ENCODE measurements at regions not wholly inside any gene's neighbourhood (a gene's known extent, or its start where the extent isn't known, plus 50 kb on each side); places are given as distances from the start of the nearest gene placed in this dataset.
"Not testable (repeated sequence)": the region's sequence is repeated elsewhere in the genome, so short reads cannot be mapped to it uniquely, and the experiment has no call there.

DNA sequence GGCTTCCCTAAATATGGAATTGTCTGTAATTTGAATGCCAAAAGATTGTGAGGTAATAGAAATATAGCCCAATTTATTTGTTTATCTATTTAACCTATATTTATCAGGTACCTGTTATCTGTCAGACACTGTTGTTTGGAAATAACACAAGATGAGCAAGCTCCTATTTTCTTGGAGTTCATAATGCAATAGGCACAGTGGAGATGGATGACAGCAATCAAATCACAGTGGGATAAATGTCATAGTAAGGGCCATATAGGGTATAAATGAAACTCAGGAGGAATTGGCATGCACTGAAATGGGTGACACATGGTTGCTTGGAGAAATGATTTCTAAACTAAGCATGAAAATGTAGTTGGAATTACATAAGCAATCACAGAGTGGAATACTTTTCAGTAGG, 761.8 kb upstream of the MBL2 start:
- DNase-seq (ENCODE audit: low spot score): no peak

DNA sequence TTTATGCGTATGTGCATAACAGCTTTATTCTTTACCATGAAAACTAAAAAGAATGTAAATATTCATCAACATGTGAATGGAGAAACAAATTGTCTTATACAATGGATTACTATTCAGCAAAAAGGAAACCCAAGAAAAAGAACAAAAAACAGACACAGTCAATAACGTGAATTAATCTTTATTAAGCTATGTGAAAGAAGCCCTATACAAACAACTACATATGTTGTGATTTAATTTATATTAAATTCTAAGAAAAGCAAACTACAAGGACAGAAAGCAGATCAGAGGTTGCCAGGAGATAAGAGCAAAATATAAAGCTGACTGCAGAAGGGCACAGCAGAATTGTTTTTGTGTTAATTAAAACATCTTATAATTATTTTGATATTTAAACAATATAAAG, 756.4 kb upstream of the MBL2 start:
- no peak for DNase-seq (ENCODE audit: low spot score)

DNA sequence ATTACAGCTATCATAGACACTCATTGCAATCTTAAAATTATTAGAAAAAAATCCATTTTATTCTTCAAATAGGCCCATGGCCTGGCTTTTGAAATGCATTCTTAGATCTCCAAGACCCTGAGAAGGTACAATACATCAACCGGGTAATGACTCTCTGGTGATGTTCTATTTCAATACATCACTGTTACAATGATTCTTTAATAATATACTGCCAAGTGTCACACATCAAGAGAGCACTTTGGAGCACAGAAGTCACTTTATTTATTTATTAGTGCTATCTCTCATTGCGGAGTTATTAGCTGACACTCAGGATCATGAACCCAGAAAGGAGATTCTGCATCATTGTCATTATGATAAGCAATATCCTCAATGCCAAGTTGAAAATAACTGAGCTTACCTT, 748.5 kb upstream of the MBL2 start:
- no peak for DNase-seq (ENCODE audit: low spot score)

DNA sequence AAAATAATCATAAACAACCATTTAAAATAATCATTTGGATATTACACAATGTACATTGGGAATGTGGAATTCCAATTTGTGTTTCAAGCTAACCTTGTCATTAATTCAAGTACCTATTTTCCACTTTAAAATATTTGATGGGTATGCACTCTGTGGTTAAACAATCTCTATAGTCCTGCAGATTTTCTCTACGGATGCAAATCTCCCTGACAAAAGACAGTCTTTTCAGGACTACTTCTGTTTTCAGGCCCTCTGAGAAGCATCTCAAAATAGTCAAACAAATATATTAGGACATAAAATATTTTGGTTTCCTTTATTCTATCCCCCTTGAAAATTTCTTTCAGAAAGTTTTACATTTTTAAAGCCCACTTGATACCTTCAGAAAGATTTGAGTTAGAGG, 735.6 kb upstream of the MBL2 start:
- DNase-seq (ENCODE audit: low spot score): no peak

DNA sequence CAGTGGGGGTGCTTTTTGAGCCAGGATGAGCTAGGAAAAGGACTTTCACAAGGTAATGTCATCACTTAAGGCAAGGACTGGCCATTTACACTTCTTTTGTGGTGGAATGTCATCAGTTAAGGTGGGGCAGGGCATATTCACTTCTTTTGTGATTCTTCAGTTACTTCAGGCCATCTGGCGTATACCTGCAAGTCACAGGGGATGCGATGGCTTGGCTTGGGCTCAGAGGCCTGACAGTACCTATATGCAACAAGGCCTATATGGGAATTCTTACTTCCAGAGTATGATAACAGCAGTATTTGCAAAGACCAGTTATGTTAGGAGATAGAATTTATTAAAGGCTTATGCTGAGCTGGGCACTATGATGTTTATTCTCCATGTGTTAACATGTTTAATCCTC, 731.9 kb upstream of the MBL2 start:
- DNase-seq (ENCODE audit: low spot score): not testable (repeated sequence)

DNA sequence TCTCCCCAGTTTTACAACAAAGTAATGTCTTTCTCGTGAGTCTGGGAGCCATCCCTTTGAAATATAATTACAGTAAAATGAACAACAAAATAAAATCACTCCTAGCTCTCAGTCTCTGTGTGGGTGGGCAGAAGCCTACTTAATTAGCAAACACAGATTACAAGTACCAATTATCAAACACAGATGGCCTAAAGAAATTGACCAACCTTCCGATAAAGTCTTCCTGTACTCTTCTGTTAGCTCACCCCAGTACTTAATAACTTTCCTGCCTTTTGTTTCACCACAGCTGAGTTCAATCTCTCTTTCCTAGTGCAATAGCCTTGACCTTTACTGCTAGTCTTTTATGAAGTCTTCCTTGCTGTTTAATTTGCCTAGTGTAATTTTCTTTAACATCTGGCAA, 719.2 kb upstream of the MBL2 start:
- no peak for DNase-seq (ENCODE audit: low spot score)

DNA sequence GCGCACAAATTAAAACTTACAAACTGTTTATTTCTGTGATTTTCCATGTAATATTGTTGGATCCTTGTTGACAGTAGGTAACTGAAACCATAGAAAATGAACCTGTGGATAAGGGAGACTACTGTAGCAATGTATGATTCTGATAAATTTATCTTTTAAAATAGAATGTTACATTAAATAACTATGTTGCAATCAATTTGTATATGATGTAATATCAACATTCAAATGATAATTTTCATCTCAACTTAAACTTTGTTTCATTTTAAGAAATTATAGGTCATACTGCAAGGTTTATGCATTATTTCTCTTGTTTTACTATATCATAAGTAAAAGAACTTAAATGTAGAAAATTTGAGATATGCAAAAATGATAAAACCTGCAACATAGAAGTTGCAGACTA, 718.0 kb upstream of the MBL2 start:
- DNase-seq (ENCODE audit: low spot score): no peak

DNA sequence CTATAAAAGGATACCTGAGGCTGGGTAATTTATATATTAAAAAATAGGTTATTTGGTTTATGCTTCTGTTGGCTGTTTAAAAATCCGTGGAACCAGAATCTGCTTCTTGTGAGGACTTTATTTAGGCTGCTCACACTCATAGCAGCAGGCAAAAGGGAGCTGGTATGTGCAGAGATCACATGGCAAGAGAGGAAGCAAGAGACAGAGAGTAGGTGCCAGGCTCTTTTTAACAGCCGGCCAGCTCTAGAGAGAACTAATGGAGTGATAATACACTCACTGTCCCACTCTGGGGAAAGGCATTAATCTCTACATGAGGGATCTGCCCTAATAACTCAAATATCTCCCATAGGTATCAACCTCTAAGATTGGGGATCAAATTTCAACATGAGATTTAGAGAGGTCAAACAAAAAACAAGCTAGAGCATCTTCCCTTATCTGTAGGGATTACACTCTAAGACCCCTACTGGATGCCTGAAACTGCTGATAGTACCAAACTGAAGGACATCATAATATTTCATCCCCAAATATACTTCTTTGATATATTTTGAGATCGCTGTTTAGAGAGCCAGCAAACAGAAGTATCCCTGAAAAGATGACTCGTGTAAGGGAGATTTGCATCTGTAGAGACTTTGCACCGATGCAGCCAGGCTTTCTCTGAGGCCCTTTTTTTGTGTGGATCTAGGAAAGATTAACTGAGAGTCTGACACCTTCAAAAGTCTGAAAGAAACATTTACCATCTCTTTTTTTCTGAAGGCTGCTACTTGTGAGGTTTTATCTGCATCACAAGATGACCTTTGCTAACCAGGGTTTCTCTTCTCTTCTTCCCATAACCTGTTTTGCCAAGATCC, 717.0 kb upstream of the MBL2 start:
- no peak for DNase-seq (ENCODE audit: low spot score)

DNA sequence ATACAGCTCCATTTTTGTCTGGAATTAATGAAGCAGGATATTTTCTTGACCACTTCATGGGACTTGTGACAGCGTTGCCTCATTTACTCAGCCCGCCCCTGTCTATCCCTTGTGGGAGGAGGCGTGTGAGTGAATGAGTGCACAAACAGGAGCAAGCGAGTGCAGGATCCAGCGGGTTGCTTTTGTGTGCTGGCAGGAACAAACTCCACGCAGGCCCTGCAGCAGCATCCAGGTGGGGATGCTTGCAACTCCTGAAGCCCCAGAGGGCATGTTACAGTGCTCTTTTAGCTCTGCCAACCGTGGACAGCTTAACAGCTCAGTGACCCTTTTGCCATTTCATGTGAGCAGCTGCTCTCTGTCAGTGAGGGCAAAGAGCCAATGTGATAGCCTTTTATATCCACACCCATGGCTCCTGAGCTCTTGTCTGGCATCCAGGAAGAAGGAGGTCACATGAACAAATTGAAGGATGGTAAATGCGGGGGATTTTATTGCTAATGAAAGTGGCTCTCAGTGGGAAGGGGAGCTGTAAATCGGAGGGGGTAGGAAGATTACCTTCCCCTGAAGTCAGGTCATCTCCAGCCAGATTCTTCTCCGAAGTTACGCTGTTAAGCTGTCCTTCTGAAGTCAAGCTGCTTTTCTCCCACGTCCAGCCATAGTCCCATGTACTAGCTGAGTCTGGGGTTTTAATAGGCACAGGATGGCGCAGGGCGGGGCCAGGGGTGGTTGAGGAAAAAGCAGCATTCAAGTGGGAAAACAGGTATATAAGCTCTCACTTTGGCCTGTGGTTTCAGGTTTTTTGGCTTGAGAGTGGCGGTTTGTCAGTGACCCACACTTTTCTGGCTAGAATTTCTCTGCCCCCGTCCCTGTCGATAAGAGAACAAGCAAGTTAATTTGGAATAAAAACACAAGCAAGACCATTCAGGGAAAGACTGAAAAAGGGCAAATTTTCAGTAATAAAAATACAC, 714.7 kb upstream of the MBL2 start:
- no peak for DNase-seq (ENCODE audit: low spot score)

DNA sequence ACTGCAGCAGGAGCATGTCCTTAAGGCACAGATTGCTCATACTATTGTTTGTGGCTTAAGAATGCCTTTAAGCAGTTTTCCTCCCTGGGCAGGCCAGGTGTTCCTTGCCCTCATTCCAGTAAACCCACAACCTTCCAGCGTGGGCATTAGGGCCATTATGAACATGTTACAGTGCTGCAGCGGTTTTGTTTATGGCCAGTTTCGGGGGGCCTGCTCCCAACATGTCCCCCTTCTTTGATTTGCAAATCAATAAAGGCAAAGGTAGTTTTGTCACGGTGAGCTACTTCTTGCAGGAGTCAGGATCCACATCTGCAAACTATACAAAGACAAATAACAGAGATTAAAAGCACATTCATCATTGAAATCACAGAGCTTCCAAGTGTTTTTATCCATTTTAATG, 712.8 kb upstream of the MBL2 start:
- not testable (repeated sequence) for DNase-seq (ENCODE audit: low spot score)

DNA sequence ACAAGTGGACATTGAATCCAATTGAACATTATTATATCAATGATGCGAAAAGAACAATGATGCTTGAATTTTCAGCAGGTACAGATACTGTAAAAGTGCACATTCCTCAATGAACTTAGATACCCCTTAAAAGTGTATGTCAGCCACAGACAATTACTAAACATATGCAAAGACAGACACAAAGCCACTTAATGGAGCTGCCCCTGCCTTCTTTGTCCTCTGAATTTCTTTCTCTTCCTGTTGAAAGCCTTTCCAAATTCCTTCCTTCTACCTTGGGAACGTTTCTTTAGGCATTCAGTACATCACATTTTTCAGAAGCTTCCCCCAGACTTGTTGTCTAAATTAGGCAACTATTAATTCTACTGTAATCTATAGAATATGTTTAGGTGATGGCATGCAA, 706.8 kb upstream of the MBL2 start:
- no peak for DNase-seq (ENCODE audit: low spot score)

DNA sequence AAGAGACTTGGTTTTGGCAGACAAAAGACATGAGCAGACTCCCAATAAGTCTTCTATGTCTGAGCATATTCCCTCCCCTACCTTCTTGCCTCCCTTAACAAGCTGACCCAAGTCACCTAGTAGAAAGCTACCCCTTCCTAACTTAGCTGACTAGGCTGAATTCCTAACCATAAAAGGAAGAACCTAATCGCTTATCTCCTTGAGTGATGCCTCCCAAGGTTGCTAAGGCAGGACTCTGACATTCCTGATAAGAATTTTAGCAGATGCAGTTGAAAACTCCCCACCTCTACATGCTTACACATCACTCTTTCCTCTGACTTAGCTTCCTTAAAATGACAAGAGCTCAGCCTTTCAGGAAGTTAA, 704.7 kb upstream of the MBL2 start:
- DNase-seq (ENCODE audit: low spot score): no peak

DNA sequence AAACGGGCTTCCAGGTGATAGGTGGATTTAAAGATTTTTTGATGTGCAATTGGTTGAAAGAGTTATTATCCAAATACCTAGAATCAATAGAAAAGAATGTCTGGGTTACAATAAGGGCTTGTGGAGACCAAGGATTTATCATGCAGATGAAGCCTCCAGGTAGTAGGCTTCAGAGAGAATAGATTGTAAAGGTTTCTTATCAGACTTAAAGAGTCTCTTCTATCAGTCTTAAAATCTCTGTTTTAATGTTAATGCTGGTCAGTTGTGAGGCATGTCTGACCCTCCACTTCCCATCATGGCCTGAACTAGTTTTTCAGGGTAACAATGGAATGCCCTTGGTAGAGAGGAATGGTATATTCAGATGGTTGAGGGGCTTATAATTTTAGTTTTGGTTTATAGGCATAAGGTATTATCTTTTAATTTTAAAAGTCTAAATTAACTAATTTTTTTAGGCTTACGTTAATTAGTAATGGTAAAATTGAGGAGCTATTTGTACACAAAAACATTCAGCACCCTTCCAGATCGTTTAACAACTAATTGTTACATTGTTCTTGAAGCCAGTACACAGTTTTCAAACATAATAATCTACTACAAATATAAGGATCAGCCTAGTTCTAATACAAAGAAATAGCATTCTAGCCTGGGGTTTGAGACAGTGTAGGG, 704.2 kb upstream of the MBL2 start:
- DNase-seq (ENCODE audit: low spot score): no peak

DNA sequence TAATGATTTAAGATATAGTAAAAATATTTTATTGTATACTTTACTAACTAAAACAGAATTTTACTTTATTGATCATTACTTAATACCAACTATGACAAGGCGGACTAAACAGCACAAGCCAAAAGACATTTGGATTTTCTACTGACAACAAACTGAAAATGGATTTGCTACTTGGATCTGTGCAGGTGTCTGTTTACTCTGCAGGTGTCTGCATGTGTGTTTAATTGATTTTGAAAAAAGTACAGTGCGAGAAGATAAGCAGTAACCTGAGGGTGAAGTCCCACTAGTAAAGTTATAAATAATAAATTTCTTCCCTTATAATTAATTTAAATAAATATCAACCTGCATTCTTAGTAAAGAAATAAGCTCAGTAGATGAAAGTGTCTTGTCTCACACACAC, 696.8 kb upstream of the MBL2 start:
- no peak for DNase-seq (ENCODE audit: low spot score)

DNA sequence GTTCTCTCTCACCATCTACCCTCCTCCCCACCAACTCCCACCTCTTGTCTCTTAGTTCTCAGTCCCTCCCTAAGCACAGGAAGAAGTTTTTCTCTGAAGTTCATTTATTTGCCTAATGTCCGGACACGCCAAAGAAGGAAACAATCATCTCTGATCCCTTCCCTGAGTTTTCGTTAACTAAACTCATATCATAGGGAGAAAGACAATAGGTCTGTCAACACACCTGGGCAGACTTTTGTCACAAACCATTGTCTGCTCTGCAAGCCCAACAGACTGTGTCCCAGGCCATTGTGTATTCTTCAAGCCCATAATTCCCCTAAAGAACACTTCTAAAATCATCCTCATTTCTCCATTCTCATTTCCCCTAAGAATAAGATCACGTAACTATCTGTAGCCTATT, 691.0 kb upstream of the MBL2 start:
- no peak for DNase-seq (ENCODE audit: low spot score)

DNA sequence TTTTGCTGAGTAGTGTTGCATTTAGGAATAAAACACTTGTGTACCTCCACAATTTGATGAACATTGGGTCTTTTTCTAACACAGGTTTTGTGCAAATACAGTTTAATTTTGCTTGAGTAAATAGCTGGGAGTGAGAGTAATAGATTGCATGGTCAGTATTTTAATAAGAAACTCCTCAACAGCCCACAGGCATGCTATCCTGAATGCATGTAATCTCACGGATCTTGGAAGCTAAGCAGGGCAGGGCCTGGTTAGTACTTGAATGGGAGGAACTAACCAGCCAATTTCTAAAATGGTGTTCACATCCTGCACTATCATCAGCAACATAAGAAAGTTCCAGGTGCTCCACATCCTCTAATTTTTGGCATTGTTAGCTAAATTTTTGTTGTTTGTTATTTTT, 685.4 kb upstream of the MBL2 start:
- no peak for DNase-seq (ENCODE audit: low spot score)

DNA sequence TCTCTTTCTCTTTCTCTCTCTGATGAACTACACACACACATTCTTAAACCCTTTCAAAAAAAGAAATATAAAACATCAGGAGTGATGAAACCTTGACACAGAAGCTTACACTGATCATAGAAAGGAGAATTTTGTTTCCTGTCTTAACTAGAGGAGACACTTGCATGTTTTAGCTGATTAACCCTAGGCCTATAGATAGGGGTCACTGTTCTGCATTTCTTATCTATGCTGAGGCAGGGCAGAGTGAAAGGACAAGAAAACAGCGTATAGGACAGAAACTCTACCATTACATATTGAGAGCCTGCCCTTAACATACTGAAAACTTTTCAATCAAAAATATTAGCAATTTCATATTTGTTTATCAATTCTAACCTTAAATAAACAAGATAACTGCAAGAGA, 680.6 kb upstream of the MBL2 start:
- no peak for DNase-seq (ENCODE audit: low spot score)

DNA sequence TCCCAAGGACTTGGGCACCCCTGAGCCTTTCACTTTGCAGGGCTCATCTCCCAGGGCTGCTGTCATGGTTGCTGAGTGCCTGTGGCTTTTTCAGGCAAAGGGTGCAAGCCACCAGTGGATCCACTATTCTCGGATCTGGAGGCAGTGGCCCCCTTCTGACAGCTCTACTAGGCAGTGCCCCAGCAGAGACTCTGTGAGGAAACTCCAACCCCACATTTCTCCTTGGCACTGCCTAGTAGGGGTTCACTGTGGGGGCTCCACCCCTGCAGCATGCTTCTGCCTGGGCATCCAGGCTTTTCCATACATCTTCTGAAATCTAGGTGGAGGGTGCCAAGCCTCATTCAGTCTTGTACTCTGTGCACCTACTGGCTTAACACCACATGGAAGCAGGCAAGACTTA, 675.0 kb upstream of the MBL2 start:
- DNase-seq (ENCODE audit: low spot score): no peak

DNA sequence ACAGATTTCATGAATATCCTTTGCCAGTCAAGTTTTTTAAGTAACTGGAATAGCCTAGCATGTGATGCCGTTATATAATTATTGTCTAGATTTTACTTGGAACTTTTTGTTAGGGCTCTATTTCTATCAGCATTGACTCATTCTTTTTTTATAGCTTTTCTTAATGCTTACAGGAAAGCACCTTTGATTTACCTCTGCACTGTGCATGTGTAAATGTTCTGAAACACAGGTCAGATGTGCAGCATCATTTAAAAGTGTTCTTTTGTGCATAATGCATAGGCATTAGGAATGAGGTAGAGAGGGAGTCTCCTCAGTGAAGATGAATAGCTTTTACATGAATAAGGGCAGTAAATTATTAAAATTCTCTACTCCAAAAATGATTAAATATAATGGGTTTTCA, 669.3 kb upstream of the MBL2 start:
- no peak for DNase-seq (ENCODE audit: low spot score)

DNA sequence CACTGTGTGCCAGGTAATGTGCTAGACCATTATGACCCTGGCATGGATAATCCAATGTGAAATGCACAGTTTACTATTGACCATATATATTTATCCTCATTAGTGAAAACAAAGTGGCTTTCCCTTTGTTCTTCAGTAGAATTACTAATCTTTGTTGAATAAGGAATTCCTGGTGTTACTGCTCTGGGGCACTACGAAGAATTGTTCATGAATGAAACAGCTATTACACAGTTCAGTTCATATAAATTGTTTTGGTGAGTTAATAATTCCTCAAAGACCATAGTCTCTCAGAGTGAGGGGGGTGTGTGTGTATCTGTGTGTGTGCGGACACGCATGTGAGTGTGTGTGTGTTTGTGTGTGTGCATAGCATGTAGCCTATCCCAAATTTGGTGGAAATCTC, 668.0 kb upstream of the MBL2 start:
- DNase-seq (ENCODE audit: low spot score): no peak

DNA sequence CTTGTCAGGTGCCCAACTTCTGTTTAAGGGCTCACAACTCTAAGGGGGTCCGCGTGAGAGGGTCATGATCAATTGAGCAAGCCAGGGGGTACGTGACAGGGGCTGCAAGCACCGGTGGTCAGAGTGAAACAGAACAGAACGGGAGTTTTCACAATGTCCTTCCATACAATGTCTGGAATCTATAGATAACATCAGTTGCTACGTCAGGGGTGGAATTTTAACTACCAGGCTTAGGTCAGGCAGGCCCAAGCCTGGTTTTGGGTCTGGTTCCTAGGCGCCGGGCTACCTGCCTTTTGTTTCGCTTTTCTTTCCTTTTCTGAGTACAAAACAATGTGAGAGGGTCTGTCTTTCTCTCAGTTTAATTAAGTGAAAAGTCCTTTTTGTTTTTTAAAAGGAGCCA, 666.5 kb upstream of the MBL2 start:
- not testable (repeated sequence) for DNase-seq (ENCODE audit: low spot score)

DNA sequence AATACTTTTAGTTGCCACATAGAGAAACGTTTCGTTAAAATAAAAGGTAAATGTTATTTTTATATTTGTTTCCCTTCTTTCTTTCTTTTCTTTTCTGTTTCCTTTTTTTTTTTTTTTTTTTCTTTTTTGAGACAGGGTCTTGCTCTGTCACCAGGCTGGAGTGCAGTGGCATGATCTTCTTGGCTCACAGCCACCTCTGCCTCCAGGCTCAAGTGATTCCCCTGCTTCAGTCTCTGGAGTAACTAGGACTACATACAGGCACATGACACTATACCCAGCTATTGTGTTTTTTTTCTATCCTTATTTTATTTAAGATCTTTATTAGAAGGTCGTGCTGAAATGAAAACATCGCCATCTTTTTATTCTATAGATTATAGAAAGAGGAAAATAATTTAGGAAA, 661.8 kb upstream of the MBL2 start:
- DNase-seq (ENCODE audit: low spot score): no peak

DNA sequence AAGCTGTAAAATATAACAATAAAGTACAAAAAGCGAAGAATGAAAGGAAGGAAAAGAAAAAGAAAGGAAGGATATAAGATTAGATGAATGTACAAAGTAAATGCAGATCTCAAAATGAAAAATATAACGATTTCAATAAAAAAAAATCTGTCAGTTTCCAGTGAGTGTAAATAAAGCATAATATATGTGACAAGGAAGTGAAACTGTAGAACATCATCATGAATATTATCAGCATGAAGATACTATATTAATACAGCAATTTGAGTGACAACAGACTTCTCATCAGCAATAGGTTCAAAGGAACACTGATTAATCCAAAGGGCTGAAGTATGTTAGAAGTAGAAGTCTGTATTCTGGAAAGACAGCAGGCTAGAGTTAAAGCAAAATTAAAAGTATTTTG, 659.5 kb upstream of the MBL2 start:
- no peak for DNase-seq (ENCODE audit: low spot score)
